DMS53 treated with DMSO at 0.1 percent for 48 hours (cell line): ENCODE measurements at regions not wholly inside any gene's neighbourhood (a gene's known extent, or its start where the extent isn't known, plus 50 kb on each side); places are given as distances from the start of the nearest gene placed in this dataset.
"Not testable (repeated sequence)": the region's sequence is repeated elsewhere in the genome, so short reads cannot be mapped to it uniquely, and the experiment has no call there.

Experiments
- DNase-seq: peaks from one replicate; lab custom pipeline; 2025; ENCODE audit not compliant: unreplicated experiment; lab: John Stamatoyannopoulos, UW

- no peak for DNase-seq
These were observed 364.2 kb upstream of the CNTN3 start for GRCh38 chr3:74978684-74979083.

- not testable (repeated sequence) for DNase-seq
These were observed 370.8 kb upstream of the CNTN3 start for GRCh38 chr3:74985028-74985904.

GRCh38 chr3:74988095-74988494 lies 373.6 kb upstream of the CNTN3 start:
- DNase-seq, result no peak

- DNase-seq, result no peak
These were observed 378.4 kb upstream of the CNTN3 start for GRCh38 chr3:74992898-74993297.

- DNase-seq, result no peak
These were observed 386.9 kb upstream of the CNTN3 start for GRCh38 chr3:75001330-75001729.

GRCh38 chr3:75012791-75013331 lies 398.4 kb upstream of the CNTN3 start:
- DNase-seq, result no peak

- no peak for DNase-seq
These were observed 399.5 kb upstream of the CNTN3 start for GRCh38 chr3:75014008-75014407.

GRCh38 chr3:75015280-75015679 lies 400.8 kb upstream of the CNTN3 start:
- no peak for DNase-seq

GRCh38 chr3:75035146-75035545 lies 420.7 kb upstream of the CNTN3 start:
- no peak for DNase-seq

GRCh38 chr3:75042941-75043340 lies 428.5 kb upstream of the CNTN3 start:
- DNase-seq, result no peak

- no peak for DNase-seq
These were observed 434.2 kb upstream of the CNTN3 start for GRCh38 chr3:75048650-75049049.

- DNase-seq, result no peak
These were observed 435.1 kb upstream of the CNTN3 start for GRCh38 chr3:75049533-75049932.

GRCh38 chr3:75059120-75059519 lies 444.7 kb upstream of the CNTN3 start:
- no peak for DNase-seq

- no peak for DNase-seq
These were observed 447.3 kb upstream of the CNTN3 start for GRCh38 chr3:75061806-75062205.

GRCh38 chr3:75075158-75075557 lies 460.7 kb upstream of the CNTN3 start:
- DNase-seq, result no peak

GRCh38 chr3:75076481-75076880 lies 462.0 kb upstream of the CNTN3 start:
- DNase-seq, result no peak

- DNase-seq, result no peak
These were observed 463.8 kb upstream of the CNTN3 start for GRCh38 chr3:75078290-75078689.

GRCh38 chr3:75082845-75083244 lies 468.4 kb upstream of the CNTN3 start:
- DNase-seq, result no peak

GRCh38 chr3:75089841-75090240 lies 475.4 kb upstream of the CNTN3 start:
- no peak for DNase-seq

GRCh38 chr3:75101329-75102147 lies 487.1 kb upstream of the CNTN3 start:
- DNase-seq, result no peak

- no peak for DNase-seq
These were observed 496.3 kb upstream of the CNTN3 start for GRCh38 chr3:75110741-75111140.

- no peak for DNase-seq
These were observed 501.2 kb upstream of the CNTN3 start for GRCh38 chr3:75115695-75116094.
